Activated CD4-positive, CD25-positive, alpha-beta regulatory T cell treated with anti-CD3 and anti-CD28 coated beads, Interleukin-2, amount 50 U/mL, for 72 hours (primary cell): ENCODE measurements at regions not wholly inside any gene's neighbourhood (a gene's known extent, or its start where the extent isn't known, plus 50 kb on each side); places are given as distances from the start of the nearest gene placed in this dataset.
"Not testable (repeated sequence)": the region's sequence is repeated elsewhere in the genome, so short reads cannot be mapped to it uniquely, and the experiment has no call there.

Experiments used
- DNase-seq: peaks from one replicate; pipeline ENCODE4 v3.0.0; 2021

DNA sequence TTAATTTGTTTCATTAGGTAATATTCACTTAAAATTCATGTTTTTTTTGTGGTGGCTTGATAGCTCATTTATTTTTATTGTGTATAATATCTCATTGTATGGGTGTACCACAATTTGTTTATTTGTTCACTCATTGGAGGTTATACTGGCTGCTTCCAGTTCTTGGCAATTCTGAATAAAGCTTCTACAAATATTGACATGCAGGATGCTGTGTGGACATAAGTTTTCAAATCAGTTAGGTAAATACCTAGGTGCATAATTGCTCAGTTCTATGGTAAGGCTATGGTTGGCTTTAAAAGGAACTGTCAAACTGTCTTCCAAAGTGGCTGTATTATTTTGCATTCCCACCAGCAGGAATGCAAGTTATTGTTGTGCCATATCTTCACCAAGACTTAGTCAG lies 504.5 kb upstream of the GALNTL6 start:
- DNase-seq: no peak

DNA sequence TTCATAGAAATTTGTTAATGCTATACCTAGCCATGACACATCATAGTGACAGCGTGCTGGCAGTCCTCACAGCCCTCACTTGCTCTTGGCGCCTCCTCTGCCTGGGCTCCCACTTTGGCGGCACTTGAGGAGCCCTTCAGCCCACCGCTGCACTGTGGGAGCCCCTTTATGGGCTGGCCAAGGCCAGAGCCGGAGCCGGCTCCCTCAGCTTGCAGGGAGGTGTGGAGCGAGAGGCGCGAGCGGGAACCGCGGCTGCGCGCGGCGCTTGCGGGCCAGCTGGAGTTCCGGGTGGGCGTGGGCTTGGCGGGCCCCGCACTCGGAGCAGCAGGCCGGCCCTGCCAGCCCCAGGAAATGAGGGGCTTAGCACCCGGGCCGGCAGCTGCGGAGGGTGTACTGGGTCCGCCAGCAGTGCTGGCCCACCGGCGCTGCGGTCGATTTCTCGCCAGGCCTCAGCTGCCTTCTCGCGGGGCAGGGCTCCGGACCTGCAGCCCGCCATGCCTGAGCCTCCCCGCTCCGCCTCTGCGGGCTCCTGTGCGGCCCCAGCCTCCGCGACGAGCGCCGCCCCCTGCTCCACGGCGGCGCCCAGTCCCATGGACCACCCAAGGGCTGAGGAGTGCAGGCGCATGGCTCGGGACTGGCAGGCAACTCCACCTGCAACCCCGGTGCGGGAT lies 515.0 kb upstream of the GALNTL6 start:
- not testable (repeated sequence) for DNase-seq

DNA sequence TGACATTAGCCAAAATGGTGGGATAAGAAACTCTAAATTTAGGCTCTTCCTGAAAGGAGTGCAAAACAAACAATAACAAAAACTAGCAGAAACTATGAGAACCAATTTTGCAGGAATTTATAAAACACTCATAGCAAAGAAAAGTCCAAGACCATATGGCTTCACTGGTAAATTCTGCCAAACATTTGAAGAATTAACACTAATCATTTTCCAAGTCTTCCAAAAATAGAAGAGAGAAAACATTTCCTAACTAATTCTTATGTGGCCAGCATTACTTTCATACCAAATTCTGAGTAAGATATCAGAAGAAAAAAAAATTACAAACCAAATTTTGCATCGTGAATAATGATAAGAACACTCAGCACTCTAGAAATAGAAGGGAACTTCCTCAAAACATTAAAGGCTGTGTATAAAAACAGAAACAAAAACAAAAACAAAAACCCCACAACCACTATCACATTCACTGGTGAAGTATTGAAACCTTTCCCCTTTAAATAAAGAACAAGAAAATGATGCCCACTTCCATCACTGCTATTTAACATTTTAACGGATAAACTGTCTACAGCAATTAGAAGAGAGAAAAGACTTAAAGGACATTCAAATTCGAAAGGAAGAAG lies 524.3 kb upstream of the GALNTL6 start:
- DNase-seq: no peak

DNA sequence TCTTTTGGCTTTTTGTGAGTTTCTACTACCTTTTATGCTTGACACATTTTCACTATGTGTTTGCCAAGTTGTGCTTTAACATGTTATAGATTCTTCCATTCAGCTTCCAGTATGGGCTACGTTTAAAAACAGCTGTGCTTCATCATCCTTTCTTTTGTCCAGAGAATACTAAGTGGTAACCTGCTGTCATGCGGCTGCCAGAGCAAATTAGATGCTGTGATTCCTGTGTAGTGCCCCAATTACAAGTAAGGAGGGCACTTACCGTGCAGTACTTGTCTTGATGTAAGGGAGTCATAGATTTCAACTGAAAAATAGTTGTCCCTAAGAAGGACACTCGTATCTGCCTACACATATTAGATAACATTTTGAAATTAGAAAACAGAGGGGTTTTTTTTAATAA lies 531.8 kb upstream of the GALNTL6 start:
- no peak for DNase-seq

DNA sequence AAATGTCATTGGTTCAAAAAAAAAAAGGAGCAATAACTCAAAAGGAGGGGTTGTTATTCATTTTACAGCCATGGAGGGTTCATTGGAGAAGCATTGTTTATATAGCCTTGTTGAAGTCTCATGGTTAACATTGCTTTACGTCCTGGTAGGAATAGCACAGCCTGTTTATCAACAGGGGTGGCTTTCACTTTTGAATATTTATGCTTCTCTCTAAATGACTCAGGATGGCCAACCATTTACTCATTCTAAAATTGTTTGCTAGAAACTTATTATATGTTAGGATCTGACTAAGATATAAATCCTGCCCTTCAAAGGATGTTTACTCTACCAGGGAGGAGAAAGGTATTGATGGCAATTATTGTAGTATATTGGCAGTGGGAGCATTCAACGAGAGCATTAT lies 534.1 kb upstream of the GALNTL6 start:
- no peak for DNase-seq

- DNase-seq: no peak
Measured at GRCh38 chr4:171266671-171267070, 546.5 kb upstream of the GALNTL6 start.

- DNase-seq: no peak
Measured at GRCh38 chr4:171265190-171265818, 547.9 kb upstream of the GALNTL6 start.

DNA sequence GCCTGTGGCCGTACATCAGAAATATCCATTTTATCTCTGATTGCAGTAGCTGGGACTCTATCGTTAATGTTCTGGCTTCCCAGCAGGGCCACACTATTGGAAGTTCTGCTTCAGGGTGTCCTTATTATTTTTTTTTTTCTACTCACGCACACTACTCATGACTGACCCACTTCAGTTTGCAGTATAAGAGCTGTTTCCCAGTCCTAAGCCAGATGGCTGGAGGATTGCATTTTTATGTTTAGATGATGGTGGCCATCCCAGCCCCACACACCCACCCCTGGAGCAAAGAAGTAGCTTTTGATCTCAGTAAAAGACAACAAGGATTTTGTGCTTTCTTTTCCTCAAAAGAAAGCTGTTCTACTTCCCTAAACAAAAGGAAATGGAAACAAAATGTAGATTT lies 557.0 kb upstream of the GALNTL6 start:
- DNase-seq: no peak

- DNase-seq: no peak
Measured at GRCh38 chr4:171246948-171247347, 566.3 kb upstream of the GALNTL6 start.

DNA sequence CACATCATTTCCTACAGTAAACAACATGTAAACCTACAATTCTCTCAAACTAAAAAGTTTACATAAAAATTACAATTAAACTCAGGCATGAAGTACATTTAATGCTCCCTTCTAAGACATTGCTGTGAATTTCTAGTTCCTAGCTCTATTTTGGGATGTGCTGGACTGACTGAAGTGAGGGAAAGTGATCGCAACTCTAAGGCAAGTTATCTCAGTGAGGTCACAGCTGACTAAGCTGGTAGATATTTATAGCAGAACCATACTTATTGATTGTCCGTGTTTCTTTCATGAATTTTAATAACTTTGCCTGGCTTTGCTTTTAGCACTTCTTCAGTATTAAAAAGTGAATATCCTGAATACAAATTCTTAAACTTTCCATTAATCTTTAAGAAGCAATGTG lies 570.4 kb upstream of the GALNTL6 start:
- no peak for DNase-seq

DNA sequence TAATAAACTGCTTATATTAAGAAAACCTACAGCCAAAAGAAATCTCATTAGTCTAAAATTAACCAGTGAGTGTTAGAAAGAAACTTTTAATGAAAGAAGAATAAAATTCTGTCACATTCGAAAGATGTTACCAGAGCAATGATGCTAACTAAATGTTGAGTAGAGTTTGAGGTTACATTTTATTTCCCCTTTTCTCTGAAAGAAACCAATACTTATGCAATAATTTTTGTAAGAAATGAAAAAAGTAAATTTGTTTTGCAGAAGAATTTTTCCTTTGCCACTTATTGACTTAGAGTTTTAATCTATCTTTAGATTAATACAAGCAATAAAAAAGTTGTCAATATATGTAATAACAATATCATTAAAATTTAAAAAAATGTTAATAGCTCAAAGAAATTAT lies 574.0 kb upstream of the GALNTL6 start:
- DNase-seq: no peak

DNA sequence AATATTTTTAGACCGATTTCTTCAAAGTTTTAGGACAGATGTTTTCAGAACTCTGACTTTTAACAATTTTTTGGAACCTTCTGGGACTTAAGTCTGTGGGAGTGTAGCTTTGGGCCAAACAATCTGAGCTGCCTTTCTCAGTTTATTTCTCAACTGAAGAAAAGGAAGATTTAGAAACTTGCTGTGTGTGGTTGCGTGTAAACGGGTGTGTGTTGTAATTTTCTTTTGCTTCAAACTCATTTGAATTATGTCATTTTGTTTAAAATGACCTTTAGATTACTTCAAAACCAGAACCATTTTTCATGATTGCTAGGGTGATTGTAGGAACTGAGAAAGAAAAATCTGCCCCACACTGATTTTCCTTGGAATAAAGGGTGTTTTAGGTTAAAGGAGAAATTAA lies 577.7 kb upstream of the GALNTL6 start:
- DNase-seq: no peak

DNA sequence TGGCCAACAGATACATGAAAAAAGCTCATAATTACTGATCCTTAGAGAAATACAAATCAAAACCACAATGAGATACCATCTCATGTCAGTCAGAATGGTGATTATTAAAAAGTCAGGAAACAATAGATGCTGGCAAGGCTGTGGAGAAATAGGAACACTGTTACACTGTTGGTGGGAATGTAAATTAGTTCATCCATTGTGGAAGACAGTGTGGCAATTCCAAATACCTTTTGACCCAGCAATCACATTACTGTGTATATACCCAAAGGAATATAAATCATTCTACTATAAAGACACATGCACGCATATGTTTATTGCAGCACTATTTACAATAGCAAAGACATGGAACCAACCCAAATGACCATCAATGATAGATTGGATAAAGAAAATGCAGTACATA lies 583.9 kb upstream of the GALNTL6 start:
- not testable (repeated sequence) for DNase-seq

GRCh38 chr4:171221181-171221580 lies 592.0 kb upstream of the GALNTL6 start:
- no peak for DNase-seq

DNA sequence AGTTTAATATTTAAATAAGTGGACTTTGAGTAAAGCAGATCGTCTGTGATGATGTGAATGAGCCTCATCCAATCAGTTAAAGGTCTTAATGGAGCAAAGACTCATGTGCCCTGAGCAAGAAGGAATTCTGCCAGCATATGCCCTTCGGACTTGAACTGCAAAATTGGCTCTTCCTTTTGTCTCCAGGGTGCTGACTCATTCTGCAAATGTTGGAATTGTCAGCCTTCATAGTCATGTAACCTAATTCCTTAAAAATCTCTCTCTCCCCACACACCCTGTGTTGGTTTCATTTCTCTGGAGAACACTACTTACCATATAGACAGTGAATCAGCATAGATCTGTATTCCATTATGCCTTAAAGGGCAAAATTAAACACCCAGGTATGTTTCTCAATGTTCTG lies 609.8 kb upstream of the GALNTL6 start:
- no peak for DNase-seq

GRCh38 chr4:171202908-171203307 lies 610.3 kb upstream of the GALNTL6 start:
- no peak for DNase-seq

GRCh38 chr4:171186700-171187099 lies 626.5 kb upstream of the GALNTL6 start:
- DNase-seq: no peak

DNA sequence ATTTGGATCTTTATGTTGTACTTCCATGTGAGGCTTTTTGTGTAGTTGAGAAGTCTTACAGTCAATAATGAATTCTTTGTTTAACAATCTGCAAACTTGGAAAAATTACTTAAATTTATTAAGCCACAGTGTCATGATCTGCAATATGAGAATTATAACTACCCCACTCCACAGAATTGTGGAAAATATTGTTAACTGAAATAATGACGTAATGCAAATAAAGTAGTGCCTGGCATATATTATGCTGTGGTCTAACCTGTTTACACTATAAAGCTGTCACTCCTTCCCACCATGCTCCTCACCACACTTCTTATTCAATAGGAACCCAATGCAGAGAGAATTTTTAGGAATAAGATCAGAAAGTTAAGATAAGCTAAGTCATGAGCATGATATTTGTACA lies 632.1 kb upstream of the GALNTL6 start:
- no peak for DNase-seq

GRCh38 chr4:171170671-171171070 lies 642.5 kb upstream of the GALNTL6 start:
- DNase-seq: no peak

DNA sequence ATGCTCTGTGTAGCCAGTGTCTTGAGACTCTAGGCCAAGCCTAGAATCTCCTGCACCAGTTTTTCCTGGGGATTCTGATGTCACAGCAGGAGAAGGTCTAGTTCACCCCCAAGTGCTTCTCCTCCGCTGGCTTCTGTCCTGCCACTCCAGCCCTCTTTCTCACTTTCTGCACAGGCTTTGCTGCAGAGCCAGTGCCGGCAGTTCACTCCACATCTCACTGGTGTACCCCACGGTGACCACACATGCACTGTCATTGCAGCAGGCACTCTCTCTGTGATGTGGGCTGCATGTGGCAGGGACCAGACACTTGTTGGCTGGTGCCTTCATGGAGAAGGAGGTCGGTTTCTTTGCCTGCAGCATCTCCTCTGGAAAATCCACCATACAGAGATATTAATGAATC lies 643.8 kb upstream of the GALNTL6 start:
- DNase-seq: no peak

- DNase-seq: no peak
Measured at GRCh38 chr4:171162478-171162877, 650.7 kb upstream of the GALNTL6 start.

- DNase-seq: no peak
Measured at GRCh38 chr4:171157462-171158082, 655.6 kb upstream of the GALNTL6 start.

DNA sequence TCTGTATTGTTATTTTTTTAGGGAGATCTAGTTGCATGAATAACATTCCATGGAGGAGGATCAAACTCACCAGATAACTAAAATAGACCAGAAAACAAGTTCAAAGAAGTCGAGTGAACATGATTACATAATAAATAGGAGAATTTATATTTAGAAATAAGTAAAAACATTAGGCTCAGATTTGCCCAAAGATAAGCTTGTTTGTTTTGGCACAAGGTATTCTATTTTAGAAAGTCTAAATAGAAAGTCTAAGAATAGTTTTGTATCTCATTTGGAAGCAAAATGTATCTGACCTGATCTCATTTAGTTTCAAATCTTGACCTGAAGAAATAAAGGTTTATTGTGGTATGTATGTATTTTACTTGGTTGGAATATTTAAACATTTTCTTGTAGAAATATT lies 670.6 kb upstream of the GALNTL6 start:
- no peak for DNase-seq

DNA sequence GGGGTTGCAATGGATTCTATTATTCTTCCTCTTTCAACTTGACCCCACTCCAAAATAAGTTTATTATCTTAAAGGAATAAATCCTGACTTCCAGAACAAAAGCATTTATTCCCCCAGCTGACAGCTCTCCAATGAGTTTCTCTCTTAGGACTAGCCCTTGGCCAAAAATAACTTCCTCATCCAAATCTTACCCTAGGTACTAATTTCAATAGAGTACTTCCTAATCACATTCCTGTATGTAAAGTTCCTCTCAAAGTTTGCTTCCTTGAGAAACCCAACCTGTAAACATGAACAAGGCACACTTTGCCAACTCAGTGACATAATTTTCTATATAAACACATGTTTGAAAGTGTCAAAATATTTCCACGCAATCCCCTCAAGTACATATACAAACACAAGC lies 671.2 kb upstream of the GALNTL6 start:
- DNase-seq: no peak
